ENCODE measurements at regions not wholly inside any gene's neighbourhood (a gene's known extent, or its start where the extent isn't known, plus 50 kb on each side); places are given as distances from the start of the nearest gene placed in this dataset.

- no peaks in the 10 kb centered on the region for H3K79me2 ChIP-seq (ENCODE audit: insufficient read depth, low read length)
- H3K9ac ChIP-seq (ENCODE audit: low read length) = no peak overlapping the region
- no peak for ATAC-seq
- ChIA-PET RAD21 (ENCODE audit: low non-redundant PET in 1 of 2, low total read pairs in 2 of 2, uncharacterized antibody in 2 of 2, unreplicated experiment in 2 of 2) (interaction anchor here in 1 of 2 experiments (0.5 kb wide), 1 partner anchor 9 kb away, joined by 4 read pairs; no protein-coding TSS in a partner anchor), POLR2A (no interaction called here), CTCF (no interaction called here)
- no peak overlapping the region for H3K4me3 ChIP-seq (replicated peaks in 1 of 2; ENCODE audit: low read depth in 1 of 2, low read length in 2 of 2)
- no peaks in the 10 kb centered on the region for H3K4me1 ChIP-seq (ENCODE audit: control insufficient read depth in 1 of 2, insufficient read depth in 2 of 2, low read length in 2 of 2)
- no peaks in the 10 kb centered on the region for H3K27me3 ChIP-seq (ENCODE audit: insufficient read depth, low read length)
- H3K9me2 ChIP-seq (ENCODE audit: insufficient read depth) = no peaks in the 10 kb centered on the region
- no peaks in the 10 kb centered on the region for H3K9me3 ChIP-seq (ENCODE audit: control insufficient read depth in 1 of 2, insufficient read depth in 1 of 2, low read depth in 1 of 2, low read length in 2 of 2)
- BruUV-seq (replicated peaks) = no TSS peak
- H3K4me2 ChIP-seq (ENCODE audit: low read length) = no peak overlapping the region
- H2AFZ ChIP-seq (ENCODE audit: low read depth, low read length, poor library complexity, severe bottlenecking) = no peak overlapping the region
- intact Hi-C loops (cut with micrococcal nuclease) = no loop called here
- no peaks in the 10 kb centered on the region for H4K20me1 ChIP-seq (ENCODE audit: insufficient read depth)
- H3K27ac ChIP-seq (ENCODE audit: low read depth, low read length) = no peak overlapping the region
- no peak for DNase-seq (ENCODE audit: low read depth, low spot score)
- no peak for TF ChIP-seq SIN3A (IDR thresholded peaks at IDR 0.05; ENCODE audit: low read depth)
- TF ChIP-seq MAX (IDR thresholded peaks at IDR 0.05) = no peak
- no peak for TF ChIP-seq JUND (IDR thresholded peaks at IDR 0.05)
- no peak for TF ChIP-seq CTCF (IDR thresholded peaks at IDR 0.05 in 2 of 3, conservative IDR thresholded peaks at IDR 0.05 in 1 of 3; ENCODE audit: borderline replicate concordance in 1 of 3, insufficient read depth in 1 of 3, low read depth in 2 of 3, low read length in 2 of 3)
- TF ChIP-seq SP1 (IDR thresholded peaks at IDR 0.05; ENCODE audit: low read depth) = no peak
- TF ChIP-seq YY1 (IDR thresholded peaks at IDR 0.05; ENCODE audit: extremely low read depth, insufficient replicate concordance, low read depth, low read length) = no peak
- no peak for TF ChIP-seq ATF3 (IDR thresholded peaks at IDR 0.05)
- TF ChIP-seq SRF (IDR thresholded peaks at IDR 0.05; ENCODE audit: low read depth) = no peak
- no peak for TF ChIP-seq CEBPB (IDR thresholded peaks at IDR 0.05; ENCODE audit: low read depth)
- no peak for TF ChIP-seq EGR1 (IDR thresholded peaks at IDR 0.05; ENCODE audit: low read depth)
- no peak for TF ChIP-seq POLR2AphosphoS5 (IDR thresholded peaks at IDR 0.05; ENCODE audit: low read depth, low read length)
- no peaks in the 10 kb centered on the region for H3K36me3 ChIP-seq (ENCODE audit: control insufficient read depth in 1 of 2, insufficient read depth in 2 of 2, low read length in 2 of 2)
These were observed 260.5 kb upstream of the MVB12B start for GRCh38 chr9:126066131-126066530.

Data from HCT116 (cell line).